GM12878 (cell line): ENCODE measurements at regions not wholly inside any gene's neighbourhood (a gene's known extent, or its start where the extent isn't known, plus 50 kb on each side); places are given as distances from the start of the nearest gene placed in this dataset.

ENCODE experiments used
- ATAC-seq: fragments of 200-7000 bp; cut with Tn5 transposase; 3 replicates; pipeline ENCODE4 v1.9.1; 2020; ENCODE audit warnings: mild to moderate bottlenecking, moderate library complexity
- BruUV-seq: library from RNA; stranded (reverse); fragments of 400-500 nt; replicated peaks from 2 replicates; lab custom pipeline; 2021; lab: Mats Ljungman, UMichigan
- CTCF ChIA-PET: fragments of 300-600 bp; sonication (Branson Sonifier 250); formaldehyde crosslinking; extraction: SDS; loops from one replicate; lab custom pipeline; 2021; ENCODE audit warnings: inconsistent platforms; lab: Yijun Ruan, JAX
- POLR2A ChIA-PET: fragments of 350-600 bp; formaldehyde crosslinking; extraction: SDS; loops from one replicate; lab custom pipeline; 2021; ENCODE audit warnings: inconsistent platforms; lab: Charles Lee
- RAD21 ChIA-PET: fragments of 300-600 bp; sonication (Branson Sonifier 250); formaldehyde crosslinking; loops from one replicate; lab custom pipeline; 2023; ENCODE audit warnings: antibody characterized with exemption; ENCODE audit not compliant: unreplicated experiment; lab: Charles Lee
- SMC1A ChIA-PET: fragments of 300-600 bp; sonication (Branson Sonifier 250); formaldehyde crosslinking; loops from one replicate; lab custom pipeline; 2023; ENCODE audit not compliant: unreplicated experiment, uncharacterized antibody; lab: Charles Lee
- DNase-seq: peaks from one replicate; pipeline ENCODE4 v3.0.0-alpha.2; 2011; ENCODE audit warnings: low read depth, low spot score
- FAIRE-seq: peaks from 3 replicates; lab custom pipeline; 2011; peaks lifted over from hg19 to GRCh38; lab: Jason Lieb, UNC
- H2AFZ ChIP-seq: 2 replicates; pipeline ENCODE4 v1.6.0; 2011; ENCODE audit warnings: low read depth, low read length, control low read depth; ENCODE audit not compliant: control insufficient read depth
- H3K27ac ChIP-seq: 2 replicates; pipeline ENCODE4 v1.5.1; 2011; ENCODE audit warnings: control low read depth; ENCODE audit not compliant: control insufficient read depth, insufficient read depth
- H3K27me3 ChIP-seq, 2 experiments: replicated peaks in 1 of 2; 2 replicates each; pipeline versions ENCODE4 v1.6.0 to v1.6.1; 2011; ENCODE audit warnings: low read length in 1 of 2; ENCODE audit not compliant: control insufficient read depth in 2 of 2, insufficient read depth in 2 of 2
- H3K36me3 ChIP-seq, 2 experiments: 2 replicates each; pipeline ENCODE4 v1.5.1; 2011; ENCODE audit warnings: low read length in 1 of 2; ENCODE audit not compliant: control insufficient read depth in 2 of 2, insufficient read depth in 2 of 2
- H3K4me1 ChIP-seq: 2 replicates; pipeline ENCODE4 v1.6.1; 2011; ENCODE audit warnings: mild to moderate bottlenecking, low read length, moderate library complexity, mixed read lengths; ENCODE audit not compliant: control insufficient read depth, insufficient read depth
- H3K4me2 ChIP-seq: 2 replicates; pipeline ENCODE4 v1.6.0; 2011; ENCODE audit warnings: control low read depth; ENCODE audit not compliant: control insufficient read depth, insufficient read depth
- H3K4me3 ChIP-seq: fragments of 200-600 bp; sonication (generic); 2 replicates; pipeline ENCODE4 v1.5.1; 2016
- H3K79me2 ChIP-seq: 2 replicates; pipeline ENCODE4 v1.6.0; 2011; ENCODE audit warnings: low read length; ENCODE audit not compliant: control insufficient read depth, insufficient read depth
- H3K9ac ChIP-seq: 2 replicates; pipeline ENCODE4 v1.8.0; 2011; ENCODE audit warnings: low read length, control low read depth, mixed read lengths; ENCODE audit not compliant: control insufficient read depth, insufficient read depth
- H3K9me3 ChIP-seq: replicated peaks from 3 replicates; pipeline ENCODE4 v1.5.1; 2011; ENCODE audit warnings: mild to moderate bottlenecking, low read length; ENCODE audit not compliant: control insufficient read depth, insufficient read depth
- H4K20me1 ChIP-seq: 2 replicates; pipeline ENCODE4 v1.6.0; 2011; ENCODE audit not compliant: control insufficient read depth, insufficient read depth
- CBX3 ChIP-seq: fragments of 200-600 bp; sonication (generic); IDR thresholded peaks from 2 replicates; pipeline ENCODE4 v1.6.1; 2016; ENCODE audit warnings: low read depth, borderline replicate concordance
- FOXK2 ChIP-seq: fragments of 450-650 bp; IDR thresholded peaks from 2 replicates; pipeline ENCODE4 v1.6.1; 2017; ENCODE audit warnings: mild to moderate bottlenecking, moderate library complexity
- PML ChIP-seq: IDR thresholded peaks from 2 replicates; pipeline ENCODE4 v1.6.1; 2012; ENCODE audit warnings: low read length, inconsistent platforms
- SMARCA5 ChIP-seq: fragments of 450-650 bp; IDR thresholded peaks from 2 replicates; pipeline ENCODE4 v1.6.1; 2017; ENCODE audit warnings: mild to moderate bottlenecking
- ZNF622 ChIP-seq: fragments of 450-650 bp; IDR thresholded peaks from 2 replicates; pipeline ENCODE4 v1.6.1; 2017; ENCODE audit warnings: mild to moderate bottlenecking, inconsistent platforms
- WGBS: methylation state at CpG from one replicate; pipeline ENCODE4 v1.1.6; 2016; ENCODE audit warnings: low lambda C conversion rate; ENCODE audit not compliant: insufficient replicate concordance, insufficient coverage; ENCODE audit errors: missing lambda C conversion rate; 5-methylcytosine and 5-hydroxymethylcytosine counted together
- in situ Hi-C: fragments of 300-500 bp; cut with MboI; formaldehyde crosslinking; loops from 9 replicates; pipeline ENCODE4 v1.14.3; 2018; ENCODE audit warnings: mixed read lengths
- intact Hi-C: fragments of 100-400 bp; cut with micrococcal nuclease; formaldehyde crosslinking; loops from one replicate; pipeline ENCODE4 v1.14.2; 2022; ENCODE audit not compliant: unreplicated experiment
- TF ChIP-seq, protein P1 (sequence below): fragments of 450-650 bp; formaldehyde crosslinking; IDR thresholded peaks from 2 replicates; pipeline ENCODE4 v1.4.0; 2022; ENCODE audit warnings: mild to moderate bottlenecking, moderate library complexity

DNA sequence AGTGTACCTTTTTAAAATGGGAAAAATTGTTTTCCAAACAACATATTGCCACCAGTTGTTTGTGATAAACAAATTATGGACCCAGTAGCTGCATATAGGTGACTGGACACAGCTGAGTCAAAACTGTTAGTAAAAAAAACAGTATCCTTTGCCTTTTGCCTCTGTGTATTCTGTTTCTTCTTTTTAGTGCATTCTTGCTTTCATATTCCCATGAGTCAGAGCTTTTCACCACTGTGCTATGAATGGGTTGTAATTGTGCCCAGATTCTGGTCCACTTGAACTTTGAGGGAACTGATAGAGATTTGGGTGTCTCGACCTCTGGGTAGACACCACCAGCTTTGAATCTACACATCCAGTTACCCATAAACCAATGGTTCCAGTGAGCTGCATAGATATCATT lies 1441.9 kb upstream of the ZEB2 start:
- ChIA-PET POLR2A (no interaction called here), RAD21 (no interaction called here), CTCF (no interaction called here), SMC1A (no interaction called here)
- Histone ChIP-seq H2AFZ (no peak overlapping the region), H3K4me3 (no peak overlapping the region), H3K9ac (no peak overlapping the region), H4K20me1 (no peaks in the 10 kb centered on the region), H3K27ac (no peak overlapping the region), H3K27me3 (no peaks in the 10 kb centered on the region), H3K4me2 (no peak overlapping the region), H3K9me3 (no peaks in the 10 kb centered on the region), H3K36me3 (no peaks in the 10 kb centered on the region), H3K4me1 (no peaks in the 10 kb centered on the region), H3K79me2 (no peaks in the 10 kb centered on the region)
- no TSS peak for BruUV-seq
- in situ Hi-C loops (no loop called here), intact Hi-C loops (no loop called here)
- FAIRE-seq (no peak), ATAC-seq (no peak), DNase-seq (no peak)
- 0% methylated on average over 1 of the region's 1 CpG for WGBS
- no peak for TF ChIP-seq SMARCA5

DNA sequence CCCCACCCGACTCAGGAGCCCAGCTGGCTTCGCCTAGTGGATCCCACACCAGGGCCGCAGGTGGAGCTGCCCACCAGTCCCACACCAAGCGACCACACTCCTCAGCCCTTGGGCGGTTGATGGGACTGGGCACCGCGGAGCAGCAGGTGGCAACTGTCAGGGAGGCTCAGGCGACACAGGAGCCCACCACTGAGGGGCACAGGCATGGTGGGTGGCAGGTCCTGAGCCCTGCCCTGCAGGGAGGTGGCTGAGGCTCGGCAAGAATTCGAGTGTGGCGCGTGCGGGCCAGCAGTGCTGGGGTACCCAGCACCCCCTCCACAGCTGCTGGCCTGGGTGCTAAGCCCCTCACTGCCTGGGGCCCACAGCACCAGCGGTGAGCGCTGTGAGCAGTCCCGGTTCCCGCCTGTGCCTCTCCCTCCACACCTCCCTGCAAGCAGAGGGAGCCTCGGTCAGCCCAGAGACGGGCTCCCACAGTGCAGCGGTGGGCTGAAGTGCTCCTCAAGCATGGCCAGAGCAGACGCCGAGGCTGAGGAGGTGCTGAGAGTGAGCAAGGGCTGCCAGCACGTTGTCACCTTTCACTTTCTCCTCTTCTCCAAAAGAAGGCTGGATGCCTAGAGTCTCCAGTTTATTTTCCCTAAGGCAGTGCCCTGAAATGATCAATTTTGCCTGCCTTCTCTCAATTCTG lies 1440.7 kb upstream of the ZEB2 start:
- SMC1A ChIA-PET, result no interaction called here
- DNase-seq, result no peak
- 43% methylated on average over 15 of the region's 23 CpGs for WGBS
- RAD21 ChIA-PET, result no interaction called here
- in situ Hi-C loops, result no loop called here
- POLR2A ChIA-PET, result no interaction called here
- H3K9me3 ChIP-seq, result no peaks in the 10 kb centered on the region
- TF ChIP-seq ZNF622 (no peak), FOXK2 (no peak), PML (no peak), CBX3 (no peak)
- TF ChIP-seq, protein P1, sequence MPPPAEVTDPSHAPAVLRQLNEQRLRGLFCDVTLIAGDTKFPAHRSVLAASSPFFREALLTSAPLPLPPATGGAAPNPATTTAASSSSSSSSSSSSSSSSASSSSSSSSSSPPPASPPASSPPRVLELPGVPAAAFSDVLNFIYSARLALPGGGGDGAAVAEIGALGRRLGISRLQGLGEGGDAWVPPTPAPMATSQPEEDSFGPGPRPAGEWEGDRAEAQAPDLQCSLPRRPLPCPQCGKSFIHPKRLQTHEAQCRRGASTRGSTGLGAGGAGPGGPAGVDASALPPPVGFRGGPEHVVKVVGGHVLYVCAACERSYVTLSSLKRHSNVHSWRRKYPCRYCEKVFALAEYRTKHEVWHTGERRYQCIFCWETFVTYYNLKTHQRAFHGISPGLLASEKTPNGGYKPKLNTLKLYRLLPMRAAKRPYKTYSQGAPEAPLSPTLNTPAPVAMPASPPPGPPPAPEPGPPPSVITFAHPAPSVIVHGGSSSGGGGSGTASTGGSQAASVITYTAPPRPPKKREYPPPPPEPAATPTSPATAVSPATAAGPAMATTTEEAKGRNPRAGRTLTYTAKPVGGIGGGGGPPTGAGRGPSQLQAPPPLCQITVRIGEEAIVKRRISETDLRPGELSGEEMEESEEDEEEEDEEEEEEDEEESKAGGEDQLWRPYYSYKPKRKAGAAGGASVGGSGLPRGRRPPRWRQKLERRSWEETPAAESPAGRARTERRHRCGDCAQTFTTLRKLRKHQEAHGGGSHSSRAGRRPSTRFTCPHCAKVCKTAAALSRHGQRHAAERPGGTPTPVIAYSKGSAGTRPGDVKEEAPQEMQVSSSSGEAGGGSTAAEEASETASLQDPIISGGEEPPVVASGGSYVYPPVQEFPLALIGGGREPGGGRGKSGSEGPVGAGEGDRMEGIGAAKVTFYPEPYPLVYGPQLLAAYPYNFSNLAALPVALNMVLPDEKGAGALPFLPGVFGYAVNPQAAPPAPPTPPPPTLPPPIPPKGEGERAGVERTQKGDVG (CRISPR knock-in tag), result no peak
- TF ChIP-seq, all 136 proteins: peak for 0
- Histone ChIP-seq H3K9ac (no peak overlapping the region), H3K4me1 (no peaks in the 10 kb centered on the region), H3K79me2 (no peaks in the 10 kb centered on the region), H3K4me3 (no peak overlapping the region), H4K20me1 (no peaks in the 10 kb centered on the region), H3K4me2 (no peak overlapping the region), H3K27ac (no peak overlapping the region), H3K27me3 (no peaks in the 10 kb centered on the region), H2AFZ (no peak overlapping the region), H3K36me3 (no peaks in the 10 kb centered on the region)
- no peak for ATAC-seq
- no peak for FAIRE-seq
- no TSS peak for BruUV-seq
- intact Hi-C loops, result no loop called here
- CTCF ChIA-PET, result no interaction called here
